ENCODE measurements at regions not wholly inside any gene's neighbourhood (a gene's known extent, or its start where the extent isn't known, plus 50 kb on each side); places are given as distances from the start of the nearest gene placed in this dataset.

DNA sequence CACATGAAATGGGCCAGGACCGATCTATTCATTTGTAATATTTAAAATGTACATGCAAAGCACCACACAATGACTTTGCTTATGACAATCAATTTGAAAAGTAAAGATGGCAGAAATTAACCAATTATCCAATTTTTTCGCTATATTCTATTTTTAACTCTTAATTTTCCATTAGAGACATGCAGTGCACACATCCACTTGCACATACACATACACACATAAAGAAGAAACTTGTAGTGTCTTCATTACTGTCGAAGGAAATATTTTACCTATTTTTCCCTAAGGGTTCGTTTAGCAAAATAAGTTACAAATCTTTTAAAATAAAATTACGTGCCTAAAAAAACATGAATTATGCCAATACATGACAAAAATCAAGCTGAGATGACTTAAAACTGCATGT, 194.3 kb upstream of the MDFIC2 start:
- no peak for TF ChIP-seq POLR2A (IDR thresholded peaks at IDR 0.05)
- TF ChIP-seq, protein P1, sequence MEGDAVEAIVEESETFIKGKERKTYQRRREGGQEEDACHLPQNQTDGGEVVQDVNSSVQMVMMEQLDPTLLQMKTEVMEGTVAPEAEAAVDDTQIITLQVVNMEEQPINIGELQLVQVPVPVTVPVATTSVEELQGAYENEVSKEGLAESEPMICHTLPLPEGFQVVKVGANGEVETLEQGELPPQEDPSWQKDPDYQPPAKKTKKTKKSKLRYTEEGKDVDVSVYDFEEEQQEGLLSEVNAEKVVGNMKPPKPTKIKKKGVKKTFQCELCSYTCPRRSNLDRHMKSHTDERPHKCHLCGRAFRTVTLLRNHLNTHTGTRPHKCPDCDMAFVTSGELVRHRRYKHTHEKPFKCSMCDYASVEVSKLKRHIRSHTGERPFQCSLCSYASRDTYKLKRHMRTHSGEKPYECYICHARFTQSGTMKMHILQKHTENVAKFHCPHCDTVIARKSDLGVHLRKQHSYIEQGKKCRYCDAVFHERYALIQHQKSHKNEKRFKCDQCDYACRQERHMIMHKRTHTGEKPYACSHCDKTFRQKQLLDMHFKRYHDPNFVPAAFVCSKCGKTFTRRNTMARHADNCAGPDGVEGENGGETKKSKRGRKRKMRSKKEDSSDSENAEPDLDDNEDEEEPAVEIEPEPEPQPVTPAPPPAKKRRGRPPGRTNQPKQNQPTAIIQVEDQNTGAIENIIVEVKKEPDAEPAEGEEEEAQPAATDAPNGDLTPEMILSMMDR (IDR thresholded peaks at IDR 0.05) = no peak

Data from uterus (tissue), 2 donors.